GM21381 (cell line): ENCODE measurements at regions not wholly inside any gene's neighbourhood (a gene's known extent, or its start where the extent isn't known, plus 50 kb on each side); places are given as distances from the start of the nearest gene placed in this dataset.
"Not testable (repeated sequence)": the region's sequence is repeated elsewhere in the genome, so short reads cannot be mapped to it uniquely, and the experiment has no call there.

Source experiments
- ATAC-seq: cut with Tn5 transposase; IDR thresholded peaks from one replicate; pipeline ENCODE4 v1.9.1; 2021; ENCODE audit warnings: mild to moderate bottlenecking, moderate library complexity; ENCODE audit not compliant: unreplicated experiment

DNA sequence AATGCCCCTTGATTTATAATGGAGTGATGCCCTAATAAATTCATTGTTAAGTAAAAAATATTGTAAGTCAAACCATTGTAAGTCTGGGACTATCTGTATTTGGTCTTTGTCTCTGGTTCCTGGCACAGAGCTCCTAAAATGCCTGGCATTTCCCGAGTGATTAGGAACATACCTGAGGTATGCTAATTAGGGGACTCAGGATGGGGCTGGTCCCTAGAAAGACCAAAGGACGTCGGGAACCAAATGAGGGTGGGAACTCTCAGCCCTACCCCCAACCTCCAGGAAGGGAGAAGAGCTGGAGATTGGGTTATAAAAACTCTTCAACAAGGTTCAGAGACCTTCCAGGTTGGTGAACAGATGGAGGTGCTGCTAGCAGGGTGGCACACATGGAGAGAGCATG lies 82.6 kb upstream of the ARG1 start:
- ATAC-seq = no peak

GRCh38 chr6:131492932-131493573 lies 80.0 kb upstream of the ARG1 start:
- ATAC-seq = no peak

GRCh38 chr6:131504387-131504786 lies 68.6 kb upstream of the ARG1 start:
- not testable (repeated sequence) for ATAC-seq

DNA sequence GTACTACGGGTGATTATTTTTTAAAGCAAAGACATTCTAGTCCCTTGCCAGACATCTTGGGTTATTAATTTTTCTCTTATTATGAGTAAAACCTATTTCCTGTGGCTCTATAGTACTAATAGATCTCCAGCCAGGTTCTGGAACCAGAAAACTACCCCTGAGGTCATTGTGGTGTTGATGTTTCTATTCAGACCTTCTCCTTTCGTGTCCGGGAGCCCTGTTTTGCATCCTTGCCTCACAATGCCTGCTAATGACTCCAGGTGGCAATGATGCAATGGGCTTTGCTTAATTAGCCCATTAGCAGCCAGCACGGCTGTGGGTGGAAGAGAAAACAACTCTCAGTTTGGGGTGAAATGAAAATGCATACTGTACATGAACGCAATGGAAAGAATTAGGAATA lies 62.9 kb upstream of the ARG1 start:
- peak; percentile 65 for ATAC-seq

DNA sequence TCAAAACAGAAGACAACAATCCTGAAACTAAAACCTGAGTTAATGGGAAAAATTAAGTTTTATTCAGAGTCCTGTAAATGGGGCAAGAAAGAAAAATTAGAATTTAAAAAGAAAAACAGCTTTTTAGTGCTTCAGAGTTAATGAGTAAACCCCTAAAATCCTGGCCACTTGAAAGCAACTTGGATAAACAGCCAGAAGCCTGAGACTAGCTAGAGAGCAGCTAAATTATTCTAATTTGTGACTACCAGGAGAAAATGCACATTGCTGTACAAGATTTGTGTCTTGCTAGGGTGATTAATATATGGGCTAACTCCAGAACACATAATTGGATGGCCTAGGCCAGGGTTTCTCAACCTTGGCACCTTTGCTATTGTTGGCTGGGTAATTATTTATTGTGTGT lies 62.4 kb upstream of the ARG1 start:
- ATAC-seq = no peak

DNA sequence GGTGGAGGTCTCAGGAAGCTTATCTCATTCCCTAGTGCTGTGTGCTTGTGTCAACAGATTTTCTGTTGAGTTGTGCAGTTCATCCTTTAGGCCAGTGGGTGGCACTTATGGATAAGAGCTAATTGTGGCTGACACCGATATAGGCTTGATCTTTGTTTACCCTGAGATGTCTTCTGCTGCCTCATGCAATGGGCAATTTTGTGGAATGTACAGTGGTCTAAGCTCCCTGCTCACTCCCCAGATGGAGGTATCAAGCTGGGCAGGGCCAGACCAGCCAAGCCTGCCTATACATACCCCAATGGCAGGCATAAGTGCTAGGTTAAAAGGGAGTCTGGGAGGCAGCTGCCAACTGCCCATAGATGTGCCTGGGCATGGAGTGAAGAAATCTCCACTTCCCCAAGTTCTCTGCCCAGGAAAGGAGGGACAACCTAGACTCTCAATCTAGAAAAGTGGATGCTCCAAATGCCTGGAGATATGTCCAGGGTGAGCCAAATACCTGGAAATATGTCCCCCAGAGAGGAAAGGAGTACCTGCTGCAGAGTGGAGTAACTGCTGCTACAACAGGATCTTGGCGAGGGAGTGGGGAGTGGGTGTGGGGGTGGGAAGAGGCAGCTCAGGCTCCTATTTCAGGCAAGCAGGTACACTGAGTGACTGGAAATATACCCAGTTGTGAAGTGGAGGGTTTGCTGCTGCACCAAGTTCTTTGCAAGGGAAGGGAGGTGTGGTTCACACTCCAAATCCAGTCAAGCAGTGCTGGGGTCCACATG lies 53.2 kb upstream of the ARG1 start:
- peak; percentile 95 for ATAC-seq
